LNCAP (cell line): ENCODE measurements at regions not wholly inside any gene's neighbourhood (a gene's known extent, or its start where the extent isn't known, plus 50 kb on each side); places are given as distances from the start of the nearest gene placed in this dataset.

Experiments
- CTCF ChIP-seq: fragments of 450-650 bp; IDR thresholded peaks from 2 replicates; pipeline ENCODE4 v1.5.1; 2017; ENCODE audit warnings: mild to moderate bottlenecking

DNA sequence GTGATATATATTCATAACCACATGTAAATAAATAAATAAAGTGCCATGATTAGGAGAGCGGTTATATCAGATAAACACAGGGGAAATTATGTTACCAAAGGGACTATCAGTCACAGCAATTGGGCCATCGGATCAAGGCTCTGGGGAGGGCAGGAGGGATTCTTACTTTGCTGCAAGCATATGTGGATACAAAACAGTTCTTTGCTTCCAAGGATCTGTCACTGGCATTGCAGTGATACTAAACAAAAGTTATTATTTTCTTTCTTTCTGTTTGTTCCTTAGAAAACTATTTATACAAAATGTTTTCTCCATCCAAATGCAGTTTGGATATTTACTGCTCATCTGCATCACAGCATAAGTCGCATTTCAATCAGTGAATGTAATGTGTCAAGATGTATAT, 188.4 kb upstream of the MGMT start:
- TF ChIP-seq CTCF, result no peak

DNA sequence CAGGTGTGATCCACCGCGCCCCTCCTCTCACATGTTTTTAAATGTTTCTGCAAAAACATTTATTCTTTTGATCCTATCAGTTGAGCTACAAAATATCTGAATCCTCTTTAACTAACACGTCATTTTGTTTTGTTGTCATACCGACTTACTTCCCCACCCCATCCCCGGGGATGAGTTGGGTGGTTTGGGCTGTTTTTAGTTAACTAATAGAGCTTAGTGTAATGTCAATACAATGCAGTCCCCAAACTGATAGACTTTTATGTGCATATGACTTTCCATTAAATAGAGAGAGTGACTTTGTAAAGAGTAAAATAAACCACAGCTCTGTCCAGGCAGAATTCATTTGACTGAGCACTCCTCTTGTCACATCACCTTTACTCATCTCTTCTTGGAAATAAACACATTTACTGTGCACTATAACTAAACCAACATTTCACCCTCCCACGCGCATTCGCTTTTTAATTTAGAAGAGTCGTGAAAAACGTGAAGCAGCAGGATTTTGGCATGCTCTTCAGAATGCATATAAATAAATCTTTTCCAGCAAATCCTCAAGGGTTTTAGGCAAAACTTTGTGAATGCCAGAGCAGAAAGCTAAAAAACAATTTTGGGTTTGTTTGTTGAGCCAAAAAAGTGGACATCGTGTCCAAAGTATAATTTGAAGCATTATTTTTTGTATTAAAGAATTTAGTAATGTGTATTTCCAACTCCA, 187.4 kb upstream of the MGMT start:
- no peak for TF ChIP-seq CTCF

DNA sequence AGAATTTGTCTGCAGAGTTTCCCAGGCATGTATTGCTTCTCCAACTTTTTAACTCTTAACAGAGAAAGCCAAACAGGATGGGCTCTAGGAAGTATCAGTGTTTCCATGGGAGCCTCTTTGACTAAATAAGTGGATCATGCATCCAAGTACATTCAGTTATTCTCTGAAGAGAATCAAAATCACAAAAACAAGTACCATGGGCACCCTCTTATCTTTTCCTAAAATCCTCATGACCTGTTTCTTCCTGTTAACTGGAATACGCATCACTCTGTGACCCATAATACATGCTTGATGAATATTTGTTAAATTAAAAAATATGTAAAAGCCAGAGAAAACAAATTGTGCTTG, 186.9 kb upstream of the MGMT start:
- no peak for TF ChIP-seq CTCF

- TF ChIP-seq CTCF, result no peak
Observed at GRCh38 chr10:129280908-129281586, 186.0 kb upstream of the MGMT start.

DNA sequence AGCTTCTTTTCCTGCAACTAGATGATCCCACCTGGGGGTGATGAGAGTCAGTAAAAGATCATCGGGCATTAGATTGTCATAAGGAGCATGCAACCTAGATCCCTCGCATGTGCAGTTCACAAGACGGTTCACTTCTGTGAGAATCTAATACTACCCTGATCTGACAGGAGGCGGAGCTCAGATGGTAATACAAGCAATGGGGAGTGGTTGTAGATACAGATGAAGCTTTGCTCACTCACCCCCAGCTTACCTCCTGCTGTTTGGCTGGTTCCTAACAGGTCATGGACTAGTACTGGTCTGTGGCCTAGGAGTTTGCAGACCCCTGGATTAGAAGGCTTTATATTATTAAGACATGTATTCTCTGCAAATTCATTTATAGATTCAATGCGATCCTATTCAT, 181.6 kb upstream of the MGMT start:
- TF ChIP-seq CTCF, result no peak

- no peak for TF ChIP-seq CTCF
Observed at GRCh38 chr10:129288999-129289584, 177.9 kb upstream of the MGMT start.

DNA sequence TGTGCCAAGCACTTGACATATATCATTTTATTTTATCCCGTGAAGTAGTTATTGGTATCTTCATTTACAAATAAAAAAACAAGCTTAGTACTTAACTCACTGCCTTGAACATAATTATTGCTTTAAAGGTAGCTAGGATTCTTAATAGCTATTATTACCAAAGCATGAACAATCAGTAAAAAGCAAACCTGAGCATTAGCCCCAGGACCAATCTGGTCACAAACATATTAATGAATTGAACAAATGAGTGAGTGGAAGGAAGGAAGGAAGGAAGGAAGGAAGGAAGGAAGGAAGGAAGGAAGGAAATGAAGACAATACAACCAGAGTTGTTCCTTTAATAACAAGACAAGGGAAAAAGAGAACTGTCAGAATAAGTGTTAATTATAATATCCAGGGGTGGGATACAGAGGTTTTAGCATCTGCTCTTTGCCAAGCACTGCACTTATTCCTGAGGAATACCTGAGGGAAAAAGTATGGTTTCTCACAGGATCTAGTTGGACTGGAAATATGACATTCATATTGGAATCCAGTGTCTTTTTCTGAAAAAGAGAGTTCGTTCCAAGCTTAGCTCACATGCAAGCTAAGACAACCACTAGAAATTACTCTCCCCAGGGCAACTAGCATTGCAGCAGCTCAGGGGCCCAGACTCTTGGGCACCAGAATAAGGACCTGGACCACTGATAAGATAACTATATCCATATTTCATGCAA, 172.9 kb upstream of the MGMT start:
- TF ChIP-seq CTCF, result no peak
